Vagina (tissue), 2 donors: ENCODE measurements at regions not wholly inside any gene's neighbourhood (a gene's known extent, or its start where the extent isn't known, plus 50 kb on each side); places are given as distances from the start of the nearest gene placed in this dataset.

Experiments
- DNase-seq, 2 donors: peaks; one replicate each; pipeline ENCODE4 v3.0.0-alpha.2; 2017; ENCODE audit errors: extremely low spot score in 2 of 2
- H3K27ac ChIP-seq: fragments of 200-600 bp; sonication (generic); one replicate; pipeline ENCODE4 v1.5.1; 2019
- H3K27me3 ChIP-seq: fragments of 200-600 bp; sonication (generic); one replicate; pipeline ENCODE4 v1.5.1; 2019
- H3K36me3 ChIP-seq, 2 donors: fragments of 200-600 bp; sonication (generic); one replicate each; pipeline ENCODE4 v1.5.1; 2017 to 2019
- H3K4me1 ChIP-seq: fragments of 200-600 bp; sonication (generic); one replicate; pipeline ENCODE4 v1.5.1; 2019
- H3K4me3 ChIP-seq, 2 donors: fragments of 200-600 bp; sonication (generic); 1 replicate in 1 of 2; 2 replicates in 1 of 2; pipeline ENCODE4 v1.5.1; 2016 to 2019
- H3K9me3 ChIP-seq: fragments of 200-600 bp; sonication (generic); one replicate; pipeline ENCODE4 v1.5.1; 2019
- CTCF ChIP-seq, 3 experiments: fragments of 450-650 bp in 2 of 3; fragments of 200-600 bp in 1 of 3; sonication (generic) in 1 of 3; IDR thresholded peaks; one replicate each; pipeline ENCODE4 v1.5.1; 2017 to 2019; ENCODE audit warnings: antibody characterized with exemption in 3 of 3, mild to moderate bottlenecking in 2 of 3, moderate library complexity in 2 of 3
- POLR2A ChIP-seq, 2 donors: fragments of 450-650 bp; IDR thresholded peaks; one replicate each; pipeline ENCODE4 v1.6.1; 2017; ENCODE audit warnings: antibody characterized with exemption in 2 of 2, mild to moderate bottlenecking in 2 of 2, moderate library complexity in 2 of 2
- POLR2AphosphoS5 ChIP-seq, 2 donors: sonication (generic); formaldehyde crosslinking; IDR thresholded peaks; one replicate each; pipeline ENCODE4 v1.9.0; 2017; ENCODE audit warnings: antibody characterized with exemption in 2 of 2, mild to moderate bottlenecking in 2 of 2, low read depth in 1 of 2; ENCODE audit not compliant: insufficient read depth in 1 of 2
- intact Hi-C: fragments of 100-400 bp; cut with DNase I; formaldehyde crosslinking; loops from one replicate; pipeline ENCODE4 v1.15.1; 2023

- intact Hi-C loops, result no loop called here
- no peak for DNase-seq
- H3K4me1 ChIP-seq, result peaks cover 12% of the 10 kb centered on the region
- TF ChIP-seq POLR2A (IDR thresholded peaks at IDR 0.05), result no peak
- TF ChIP-seq POLR2AphosphoS5 (IDR thresholded peaks at IDR 0.05; ENCODE audit: insufficient read depth in 1 of 2, low read depth in 1 of 2), result no peak
- TF ChIP-seq CTCF (IDR thresholded peaks at IDR 0.05), result no peak
- H3K27me3 ChIP-seq, result no peaks in the 10 kb centered on the region
- H3K4me3 ChIP-seq, result no peak overlapping the region
- H3K27ac ChIP-seq, result no peak overlapping the region
- no peaks in the 10 kb centered on the region for H3K36me3 ChIP-seq
- no peaks in the 10 kb centered on the region for H3K9me3 ChIP-seq
Observed at GRCh38 chr16:17632667-17633066, 161.9 kb upstream of the XYLT1 start.

GRCh38 chr16:17629936-17630335 is 159.2 kb upstream of the XYLT1 start:
- no peaks in the 10 kb centered on the region for H3K27me3 ChIP-seq
- H3K27ac ChIP-seq, result no peak overlapping the region
- H3K4me1 ChIP-seq, result peaks cover 7% of the 10 kb centered on the region
- no peak for DNase-seq
- no peak for TF ChIP-seq POLR2AphosphoS5 (IDR thresholded peaks at IDR 0.05; ENCODE audit: insufficient read depth in 1 of 2, low read depth in 1 of 2)
- TF ChIP-seq POLR2A (IDR thresholded peaks at IDR 0.05), result no peak
- no peak for TF ChIP-seq CTCF (IDR thresholded peaks at IDR 0.05)
- H3K4me3 ChIP-seq, result no peak overlapping the region
- peaks cover 7% of the 10 kb centered on the region for H3K9me3 ChIP-seq
- no peaks in the 10 kb centered on the region for H3K36me3 ChIP-seq
- intact Hi-C loops, result no loop called here

- Histone ChIP-seq H3K4me3 (no peak overlapping the region), H3K4me1 (peaks cover 7% of the 10 kb centered on the region), H3K27ac (no peak overlapping the region), H3K27me3 (no peaks in the 10 kb centered on the region), H3K36me3 (no peaks in the 10 kb centered on the region), H3K9me3 (peaks cover 7% of the 10 kb centered on the region)
- intact Hi-C loops, result no loop called here
- DNase-seq, result no peak
- no peak for TF ChIP-seq CTCF (IDR thresholded peaks at IDR 0.05)
- TF ChIP-seq POLR2AphosphoS5 (IDR thresholded peaks at IDR 0.05; ENCODE audit: insufficient read depth in 1 of 2, low read depth in 1 of 2), result no peak
- TF ChIP-seq POLR2A (IDR thresholded peaks at IDR 0.05), result no peak
Observed at GRCh38 chr16:17628983-17629382, 158.2 kb upstream of the XYLT1 start.

GRCh38 chr16:17622366-17622765 is 151.6 kb upstream of the XYLT1 start:
- no peaks in the 10 kb centered on the region for H3K27me3 ChIP-seq
- H3K4me3 ChIP-seq, result no peak overlapping the region
- TF ChIP-seq CTCF (IDR thresholded peaks at IDR 0.05) (no peak), POLR2A (IDR thresholded peaks at IDR 0.05) (no peak), POLR2AphosphoS5 (IDR thresholded peaks at IDR 0.05; ENCODE audit: insufficient read depth in 1 of 2, low read depth in 1 of 2) (no peak)
- intact Hi-C loops, result no loop called here
- no peaks in the 10 kb centered on the region for H3K36me3 ChIP-seq
- peaks cover 7% of the 10 kb centered on the region for H3K9me3 ChIP-seq
- H3K27ac ChIP-seq, result no peak overlapping the region
- DNase-seq, result no peak
- no peaks in the 10 kb centered on the region for H3K4me1 ChIP-seq

GRCh38 chr16:17619261-17619660 is 148.5 kb upstream of the XYLT1 start:
- DNase-seq, result no peak
- Histone ChIP-seq H3K27ac (no peak overlapping the region), H3K4me3 (no peak overlapping the region), H3K9me3 (no peaks in the 10 kb centered on the region), H3K36me3 (no peaks in the 10 kb centered on the region), H3K27me3 (no peaks in the 10 kb centered on the region), H3K4me1 (no peaks in the 10 kb centered on the region)
- TF ChIP-seq POLR2A (IDR thresholded peaks at IDR 0.05) (no peak), CTCF (IDR thresholded peaks at IDR 0.05) (no peak), POLR2AphosphoS5 (IDR thresholded peaks at IDR 0.05; ENCODE audit: insufficient read depth in 1 of 2, low read depth in 1 of 2) (no peak)
- intact Hi-C loops, result no loop called here
